Neural progenitor cell (in vitro differentiated cells): ENCODE measurements at regions not wholly inside any gene's neighbourhood (a gene's known extent, or its start where the extent isn't known, plus 50 kb on each side); places are given as distances from the start of the nearest gene placed in this dataset.
A peak's percentile ranks its signal among the peaks of the same experiment; 100 is the strongest.

Experiments used
- DNase-seq: peaks from one replicate; pipeline ENCODE4 v3.0.0-alpha.2; 2016; ENCODE audit warnings: low spot score
- H2AFZ ChIP-seq: fragments of 200-600 bp; sonication (generic); replicated peaks from 2 replicates; pipeline ENCODE4 v1.6.1; 2016; ENCODE audit warnings: antibody characterized with exemption
- H3F3A ChIP-seq: fragments of 200-600 bp; sonication (generic); 2 replicates; pipeline ENCODE4 v1.6.1; 2016; ENCODE audit warnings: antibody characterized with exemption, low read depth
- H3K27ac ChIP-seq: fragments of 200-600 bp; sonication (generic); 2 replicates; pipeline ENCODE4 v1.5.1; 2016; ENCODE audit warnings: mild to moderate bottlenecking
- H3K27me3 ChIP-seq: fragments of 200-600 bp; sonication (generic); 2 replicates; pipeline ENCODE4 v1.6.1; 2016; ENCODE audit warnings: mild to moderate bottlenecking, moderate library complexity
- H3K36me3 ChIP-seq: fragments of 200-600 bp; sonication (generic); 2 replicates; pipeline ENCODE4 v1.5.1; 2016
- H3K4me1 ChIP-seq: fragments of 200-600 bp; sonication (generic); 2 replicates; pipeline ENCODE4 v1.6.1; 2016; ENCODE audit warnings: mixed run types
- H3K4me2 ChIP-seq: fragments of 200-600 bp; sonication (generic); 2 replicates; pipeline ENCODE4 v1.6.1; 2016
- H3K4me3 ChIP-seq: fragments of 200-600 bp; sonication (generic); 2 replicates; pipeline ENCODE4 v1.5.1; 2016
- H3K79me2 ChIP-seq: fragments of 200-600 bp; sonication (generic); 2 replicates; pipeline ENCODE4 v1.6.1; 2016; ENCODE audit warnings: low read depth
- H3K9ac ChIP-seq: fragments of 200-600 bp; sonication (generic); 2 replicates; pipeline ENCODE4 v1.6.1; 2016
- H3K9me3 ChIP-seq: fragments of 200-600 bp; sonication (generic); 2 replicates; pipeline ENCODE4 v1.5.1; 2016; ENCODE audit warnings: low read depth
- H4K20me1 ChIP-seq: fragments of 200-600 bp; sonication (generic); 2 replicates; pipeline ENCODE4 v1.6.1; 2016; ENCODE audit warnings: low read depth
- H3K27ac Mint-ChIP-seq: 3 replicates; pipeline ENCODE4 v1.8.0; 2021; ENCODE audit warnings: mixed read lengths
- H3K27me3 Mint-ChIP-seq: 2 replicates; pipeline ENCODE4 v1.8.0; 2022; ENCODE audit warnings: low read depth, mild to moderate bottlenecking, inconsistent platforms, moderate library complexity, mixed read lengths; ENCODE audit not compliant: insufficient read depth
- H3K36me3 Mint-ChIP-seq: 3 replicates; pipeline ENCODE4 v1.8.0; 2021; ENCODE audit warnings: mixed read lengths
- H3K4me1 Mint-ChIP-seq: 3 replicates; pipeline ENCODE4 v1.8.0; 2021; ENCODE audit warnings: mixed read lengths
- H3K4me3 Mint-ChIP-seq: 3 replicates; pipeline ENCODE4 v1.8.0; 2021; ENCODE audit warnings: mild to moderate bottlenecking, moderate library complexity, mixed read lengths
- H3K9me3 Mint-ChIP-seq: 3 replicates; pipeline ENCODE4 v1.8.0; 2020; ENCODE audit warnings: mixed read lengths
- CTCF ChIP-seq: fragments of 200-600 bp; sonication (generic); IDR thresholded peaks from 2 replicates; pipeline ENCODE4 v1.5.1; 2017; ENCODE audit warnings: antibody characterized with exemption, mild to moderate bottlenecking
- EZH2 ChIP-seq: fragments of 200-600 bp; sonication (generic); IDR thresholded peaks from 2 replicates; pipeline ENCODE4 v1.6.1; 2017; ENCODE audit warnings: antibody characterized with exemption, mild to moderate bottlenecking, moderate library complexity
- EZH2phosphoT487 ChIP-seq: fragments of 200-600 bp; sonication (generic); IDR thresholded peaks from 2 replicates; pipeline ENCODE4 v1.6.1; 2017; ENCODE audit warnings: antibody characterized with exemption

GRCh38 chr5:24904981-24905517 lies 260.3 kb upstream of the CDH10 start:
- H3K79me2 ChIP-seq: no peaks in the 10 kb centered on the region
- H3K9me3 Mint-ChIP-seq: no peaks in the 10 kb centered on the region
- no peaks in the 10 kb centered on the region for H3F3A ChIP-seq
- no peak overlapping the region for H3K27ac ChIP-seq
- H3K27ac Mint-ChIP-seq: no peak overlapping the region
- H2AFZ ChIP-seq: peak overlapping the region; percentile 3
- H3K4me1 ChIP-seq: no peaks in the 10 kb centered on the region
- no peak overlapping the region for H3K4me3 Mint-ChIP-seq
- no peak overlapping the region for H3K4me3 ChIP-seq
- no peak overlapping the region for H3K9ac ChIP-seq
- no peak overlapping the region for H3K4me2 ChIP-seq
- DNase-seq: no peak
- no peaks in the 10 kb centered on the region for H3K27me3 Mint-ChIP-seq
- H4K20me1 ChIP-seq: no peaks in the 10 kb centered on the region
- TF ChIP-seq CTCF (no peak), EZH2 (no peak), EZH2phosphoT487 (no peak)
- no peaks in the 10 kb centered on the region for H3K4me1 Mint-ChIP-seq
- no peaks in the 10 kb centered on the region for H3K36me3 ChIP-seq
- H3K36me3 Mint-ChIP-seq: no peaks in the 10 kb centered on the region
- H3K9me3 ChIP-seq: no peaks in the 10 kb centered on the region
- no peaks in the 10 kb centered on the region for H3K27me3 ChIP-seq

GRCh38 chr5:24899180-24899579 lies 254.4 kb upstream of the CDH10 start:
- Mint-ChIP-seq H3K27ac (no peak overlapping the region), H3K36me3 (no peaks in the 10 kb centered on the region), H3K4me3 (no peak overlapping the region), H3K27me3 (no peaks in the 10 kb centered on the region), H3K4me1 (no peaks in the 10 kb centered on the region), H3K9me3 (no peaks in the 10 kb centered on the region)
- DNase-seq: no peak
- no peak overlapping the region for H3K27ac ChIP-seq
- H4K20me1 ChIP-seq: no peaks in the 10 kb centered on the region
- no peaks in the 10 kb centered on the region for H3K9me3 ChIP-seq
- H2AFZ ChIP-seq: no peak overlapping the region
- TF ChIP-seq CTCF (no peak), EZH2 (no peak), EZH2phosphoT487 (no peak)
- H3K27me3 ChIP-seq: no peaks in the 10 kb centered on the region
- no peak overlapping the region for H3K9ac ChIP-seq
- H3K79me2 ChIP-seq: no peaks in the 10 kb centered on the region
- H3K36me3 ChIP-seq: no peaks in the 10 kb centered on the region
- no peak overlapping the region for H3K4me3 ChIP-seq
- H3F3A ChIP-seq: no peaks in the 10 kb centered on the region
- H3K4me1 ChIP-seq: no peaks in the 10 kb centered on the region
- no peak overlapping the region for H3K4me2 ChIP-seq

- Histone ChIP-seq H3K4me3 (no peak overlapping the region), H3K4me1 (peaks cover 2% of the 10 kb centered on the region), H3F3A (no peaks in the 10 kb centered on the region), H3K4me2 (no peak overlapping the region), H4K20me1 (no peaks in the 10 kb centered on the region), H3K9me3 (no peaks in the 10 kb centered on the region), H3K79me2 (no peaks in the 10 kb centered on the region), H3K36me3 (no peaks in the 10 kb centered on the region), H3K27me3 (no peaks in the 10 kb centered on the region), H2AFZ (no peak overlapping the region), H3K9ac (no peak overlapping the region), H3K27ac (no peak overlapping the region)
- Mint-ChIP-seq H3K4me3 (no peak overlapping the region), H3K4me1 (no peaks in the 10 kb centered on the region), H3K27me3 (no peaks in the 10 kb centered on the region), H3K9me3 (no peaks in the 10 kb centered on the region), H3K36me3 (no peaks in the 10 kb centered on the region), H3K27ac (no peak overlapping the region)
- TF ChIP-seq EZH2phosphoT487 (no peak), EZH2 (no peak), CTCF (no peak)
- no peak for DNase-seq
These were observed 219.5 kb upstream of the CDH10 start for GRCh38 chr5:24864244-24864643.
